GM12864 (cell line): ENCODE measurements at regions not wholly inside any gene's neighbourhood (a gene's known extent, or its start where the extent isn't known, plus 50 kb on each side); places are given as distances from the start of the nearest gene placed in this dataset.

ENCODE experiments used
- DNase-seq: peaks from one replicate; pipeline ENCODE4 v3.0.0-alpha.2; 2011; ENCODE audit warnings: low read depth
- H3K4me3 ChIP-seq: 2 replicates; pipeline ENCODE4 v1.5.1; 2011; ENCODE audit warnings: mild to moderate bottlenecking, low read depth, low read length, control low read depth
- CTCF ChIP-seq: IDR thresholded peaks from 2 replicates; pipeline ENCODE4 v1.5.1; 2011; ENCODE audit warnings: low read depth, mild to moderate bottlenecking, moderate library complexity, low read length, control low read depth, inconsistent platforms; ENCODE audit errors: missing control alignments

GRCh38 chr10:54854389-54854788, 53.4 kb upstream of the PCDH15 start:
- no peak for TF ChIP-seq CTCF
- DNase-seq: no peak
- H3K4me3 ChIP-seq: no peak overlapping the region

GRCh38 chr10:54853883-54854282, 52.9 kb upstream of the PCDH15 start:
- no peak for TF ChIP-seq CTCF
- H3K4me3 ChIP-seq: no peak overlapping the region
- DNase-seq: no peak
